GM21528 (cell line): ENCODE measurements at regions not wholly inside any gene's neighbourhood (a gene's known extent, or its start where the extent isn't known, plus 50 kb on each side); places are given as distances from the start of the nearest gene placed in this dataset.
"Not testable (repeated sequence)": the region's sequence is repeated elsewhere in the genome, so short reads cannot be mapped to it uniquely, and the experiment has no call there.

Experiments used
- ATAC-seq: cut with Tn5 transposase; IDR thresholded peaks from one replicate; pipeline ENCODE4 v1.9.1; 2021; ENCODE audit warnings: mild to moderate bottlenecking, moderate library complexity; ENCODE audit not compliant: unreplicated experiment, low FRiP score

GRCh38 chr4:187604984-187605383 is 390.6 kb upstream of the ZFP42 start:
- no peak for ATAC-seq

- no peak for ATAC-seq
Measured at GRCh38 chr4:187606581-187606980, 389.0 kb upstream of the ZFP42 start.

- no peak for ATAC-seq
Measured at GRCh38 chr4:187608001-187608421, 387.6 kb upstream of the ZFP42 start.

- no peak for ATAC-seq
Measured at GRCh38 chr4:187612301-187612700, 383.3 kb upstream of the ZFP42 start.

GRCh38 chr4:187613089-187613839 is 382.3 kb upstream of the ZFP42 start:
- no peak for ATAC-seq

- no peak for ATAC-seq
Measured at GRCh38 chr4:187615972-187616371, 379.6 kb upstream of the ZFP42 start.

GRCh38 chr4:187617113-187617512 is 378.5 kb upstream of the ZFP42 start:
- no peak for ATAC-seq

- ATAC-seq: no peak
Measured at GRCh38 chr4:187618701-187619281, 376.8 kb upstream of the ZFP42 start.

- no peak for ATAC-seq
Measured at GRCh38 chr4:187619319-187619718, 376.3 kb upstream of the ZFP42 start.

GRCh38 chr4:187632260-187632995 is 363.1 kb upstream of the ZFP42 start:
- ATAC-seq: no peak

- ATAC-seq: no peak
Measured at GRCh38 chr4:187633245-187633644, 362.3 kb upstream of the ZFP42 start.

- no peak for ATAC-seq
Measured at GRCh38 chr4:187656959-187657358, 338.6 kb upstream of the ZFP42 start.

GRCh38 chr4:187663076-187663475 is 332.5 kb upstream of the ZFP42 start:
- ATAC-seq: no peak

- ATAC-seq: no peak
Measured at GRCh38 chr4:187664011-187664410, 331.6 kb upstream of the ZFP42 start.

- ATAC-seq: no peak
Measured at GRCh38 chr4:187665086-187665485, 330.5 kb upstream of the ZFP42 start.

GRCh38 chr4:187666034-187666433 is 329.5 kb upstream of the ZFP42 start:
- no peak for ATAC-seq

- ATAC-seq: no peak
Measured at GRCh38 chr4:187666697-187667494, 328.7 kb upstream of the ZFP42 start.

- ATAC-seq: no peak
Measured at GRCh38 chr4:187668526-187669082, 327.0 kb upstream of the ZFP42 start.

GRCh38 chr4:187671521-187671920 is 324.1 kb upstream of the ZFP42 start:
- not testable (repeated sequence) for ATAC-seq

- ATAC-seq: not testable (repeated sequence)
Measured at GRCh38 chr4:187671958-187672357, 323.6 kb upstream of the ZFP42 start.
